Natural killer cell (primary cell): ENCODE measurements at regions not wholly inside any gene's neighbourhood (a gene's known extent, or its start where the extent isn't known, plus 50 kb on each side); places are given as distances from the start of the nearest gene placed in this dataset.

ENCODE experiments used
- ATAC-seq, 3 donors: fragments of 150-1000 bp in 2 of 3; fragments of 200-7000 bp in 1 of 3; cut with Tn5 transposase; 1 replicate in 1 of 3; 2 replicates in 2 of 3; pipeline ENCODE4 v1.10.0; 2021; ENCODE audit warnings: mild to moderate bottlenecking in 2 of 3, moderate library complexity in 2 of 3
- DNase-seq, 2 donors: peaks; one replicate each; pipeline versions ENCODE4 v3.0.0 to v3.0.0-alpha.2; 2013 to 2021; ENCODE audit warnings: mixed read lengths in 1 of 2
- H3K27ac ChIP-seq: one replicate; pipeline ENCODE4 v1.5.1; 2013; ENCODE audit warnings: mild to moderate bottlenecking, low read length
- H3K27me3 ChIP-seq: one replicate; pipeline ENCODE4 v1.6.1; 2013; ENCODE audit warnings: low read length; ENCODE audit not compliant: control insufficient read depth, insufficient read depth
- H3K36me3 ChIP-seq: one replicate; pipeline ENCODE4 v1.6.1; 2013; ENCODE audit warnings: low read length; ENCODE audit not compliant: control insufficient read depth, insufficient read depth
- H3K4me1 ChIP-seq: one replicate; pipeline ENCODE4 v1.6.1; 2013; ENCODE audit warnings: low read length; ENCODE audit not compliant: control insufficient read depth, insufficient read depth
- H3K4me3 ChIP-seq: one replicate; pipeline ENCODE4 v1.5.1; 2013; ENCODE audit warnings: low read length
- H3K9me3 ChIP-seq: one replicate; pipeline ENCODE4 v1.6.1; 2013; ENCODE audit warnings: low read length; ENCODE audit not compliant: control insufficient read depth, insufficient read depth
- H3K27ac Mint-ChIP-seq, 2 donors: one replicate each; pipeline ENCODE4 v1.8.0; 2022; ENCODE audit warnings: mild to moderate bottlenecking in 2 of 2, mixed read lengths in 2 of 2, moderate library complexity in 1 of 2
- H3K27me3 Mint-ChIP-seq, 2 donors: one replicate each; pipeline ENCODE4 v1.8.0; 2022; ENCODE audit warnings: low read depth in 2 of 2, mixed read lengths in 2 of 2
- H3K36me3 Mint-ChIP-seq: one replicate; pipeline ENCODE4 v1.8.0; 2022; ENCODE audit warnings: mixed read lengths
- H3K4me1 Mint-ChIP-seq, 2 donors: one replicate each; pipeline ENCODE4 v1.8.0; 2022; ENCODE audit warnings: mixed read lengths in 2 of 2
- H3K4me3 Mint-ChIP-seq: one replicate; pipeline ENCODE4 v1.8.0; 2022; ENCODE audit warnings: mild to moderate bottlenecking, moderate library complexity, mixed read lengths
- H3K9me3 Mint-ChIP-seq, 2 donors: one replicate each; pipeline ENCODE4 v1.8.0; 2022; ENCODE audit warnings: mixed read lengths in 2 of 2
- WGBS: methylation state at CpG from one replicate; pipeline ENCODE4 v1.1.7; 2013; ENCODE audit warnings: missing lambda C conversion rate; ENCODE audit not compliant: insufficient coverage; 5-methylcytosine and 5-hydroxymethylcytosine counted together
- intact Hi-C: fragments of 100-400 bp; cut with micrococcal nuclease; formaldehyde crosslinking; loops from one replicate; pipeline ENCODE4 v1.14.2; 2022
- TF ChIP-seq, protein P1 (sequence below): fragments of 200-600 bp; IDR thresholded peaks from one replicate; pipeline ENCODE4 v1.8.0; 2022; ENCODE audit warnings: antibody characterized with exemption

DNA sequence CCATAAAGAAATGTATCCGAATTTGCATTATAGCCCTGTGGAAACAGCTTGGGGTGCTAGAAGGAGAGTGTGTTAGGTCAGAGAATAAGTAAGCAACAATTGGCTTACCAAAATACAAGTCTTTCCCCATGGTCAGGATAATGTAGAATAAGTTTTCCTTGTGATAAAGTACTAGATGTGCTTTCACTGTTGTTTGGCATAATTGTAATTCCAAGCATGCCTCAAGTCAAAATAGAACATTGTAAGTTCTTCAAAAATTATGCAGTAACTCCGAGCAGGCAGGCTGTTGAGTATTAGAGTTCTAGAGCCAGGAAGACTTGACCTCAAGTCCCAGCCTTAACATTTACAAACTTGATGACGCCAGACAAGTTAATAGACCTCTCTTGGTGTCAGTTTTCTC, 242.0 kb downstream of the TUSC7 start:
- Mint-ChIP-seq H3K9me3 (peaks cover 7 to 12% of the 10 kb centered on the region in 2 donors), H3K27ac (no peak overlapping the region), H3K4me3 (no peak overlapping the region), H3K4me1 (no peaks in the 10 kb centered on the region), H3K36me3 (no peaks in the 10 kb centered on the region), H3K27me3 (no peaks in the 10 kb centered on the region)
- H3K4me3 ChIP-seq: no peak overlapping the region
- TF ChIP-seq, protein P1, sequence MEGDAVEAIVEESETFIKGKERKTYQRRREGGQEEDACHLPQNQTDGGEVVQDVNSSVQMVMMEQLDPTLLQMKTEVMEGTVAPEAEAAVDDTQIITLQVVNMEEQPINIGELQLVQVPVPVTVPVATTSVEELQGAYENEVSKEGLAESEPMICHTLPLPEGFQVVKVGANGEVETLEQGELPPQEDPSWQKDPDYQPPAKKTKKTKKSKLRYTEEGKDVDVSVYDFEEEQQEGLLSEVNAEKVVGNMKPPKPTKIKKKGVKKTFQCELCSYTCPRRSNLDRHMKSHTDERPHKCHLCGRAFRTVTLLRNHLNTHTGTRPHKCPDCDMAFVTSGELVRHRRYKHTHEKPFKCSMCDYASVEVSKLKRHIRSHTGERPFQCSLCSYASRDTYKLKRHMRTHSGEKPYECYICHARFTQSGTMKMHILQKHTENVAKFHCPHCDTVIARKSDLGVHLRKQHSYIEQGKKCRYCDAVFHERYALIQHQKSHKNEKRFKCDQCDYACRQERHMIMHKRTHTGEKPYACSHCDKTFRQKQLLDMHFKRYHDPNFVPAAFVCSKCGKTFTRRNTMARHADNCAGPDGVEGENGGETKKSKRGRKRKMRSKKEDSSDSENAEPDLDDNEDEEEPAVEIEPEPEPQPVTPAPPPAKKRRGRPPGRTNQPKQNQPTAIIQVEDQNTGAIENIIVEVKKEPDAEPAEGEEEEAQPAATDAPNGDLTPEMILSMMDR: no peak
- H3K27me3 ChIP-seq: no peaks in the 10 kb centered on the region
- intact Hi-C loops: no loop called here
- no peaks in the 10 kb centered on the region for H3K9me3 ChIP-seq
- H3K27ac ChIP-seq: no peak overlapping the region
- ATAC-seq: no peak
- no peaks in the 10 kb centered on the region for H3K36me3 ChIP-seq
- H3K4me1 ChIP-seq: no peaks in the 10 kb centered on the region
- WGBS: 90% methylated on average over 2 of the region's 3 CpGs
- no peak for DNase-seq

- intact Hi-C loops: no loop called here
- no peak for DNase-seq
- no peaks in the 10 kb centered on the region for H3K36me3 ChIP-seq
- no peaks in the 10 kb centered on the region for H3K9me3 ChIP-seq
- peaks cover 14 to 17% of the 10 kb centered on the region in 2 donors for H3K9me3 Mint-ChIP-seq
- 81% methylated on average over 3 of the region's 3 CpGs for WGBS
- no peaks in the 10 kb centered on the region for H3K4me1 Mint-ChIP-seq
- H3K27ac ChIP-seq: no peak overlapping the region
- H3K4me1 ChIP-seq: no peaks in the 10 kb centered on the region
- no peaks in the 10 kb centered on the region for H3K36me3 Mint-ChIP-seq
- H3K4me3 ChIP-seq: no peak overlapping the region
- H3K27me3 Mint-ChIP-seq: no peaks in the 10 kb centered on the region
- no peak for ATAC-seq
- H3K4me3 Mint-ChIP-seq: no peak overlapping the region
- no peaks in the 10 kb centered on the region for H3K27me3 ChIP-seq
- TF ChIP-seq, protein P1: no peak
- no peak overlapping the region for H3K27ac Mint-ChIP-seq
Measured at GRCh38 chr3:116958291-116958690, 248.7 kb downstream of the TUSC7 start.

DNA sequence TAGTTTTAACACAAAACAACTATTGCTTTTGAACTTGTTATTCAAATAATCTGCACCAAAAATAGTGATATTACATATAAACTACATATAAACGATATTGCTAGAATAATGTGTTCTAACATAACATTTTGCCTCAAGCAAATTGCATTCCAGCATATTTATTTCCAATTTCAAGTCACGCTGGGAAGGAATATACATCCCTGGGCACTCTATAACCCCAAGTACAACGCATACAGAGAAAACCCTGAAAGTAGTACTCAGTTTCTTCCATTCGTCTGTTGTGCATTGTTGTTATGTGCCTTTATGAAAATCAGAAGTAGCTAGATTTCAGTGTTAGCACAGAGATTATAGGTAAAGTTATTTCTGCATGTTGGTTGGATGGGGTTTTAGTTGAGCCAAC, 251.5 kb downstream of the TUSC7 start:
- Mint-ChIP-seq H3K4me1 (no peaks in the 10 kb centered on the region), H3K27ac (no peak overlapping the region), H3K9me3 (peaks cover 8 to 15% of the 10 kb centered on the region in 2 donors), H3K4me3 (no peak overlapping the region), H3K36me3 (no peaks in the 10 kb centered on the region), H3K27me3 (no peaks in the 10 kb centered on the region)
- 87% methylated on average over 4 of the region's 4 CpGs for WGBS
- Histone ChIP-seq H3K27ac (no peak overlapping the region), H3K4me1 (no peaks in the 10 kb centered on the region), H3K27me3 (no peaks in the 10 kb centered on the region), H3K4me3 (no peak overlapping the region), H3K36me3 (no peaks in the 10 kb centered on the region), H3K9me3 (no peaks in the 10 kb centered on the region)
- no peak for DNase-seq
- intact Hi-C loops: no loop called here
- TF ChIP-seq, protein P1: no peak
- ATAC-seq: no peak

- no peak for ATAC-seq
Measured at GRCh38 chr3:116963802-116964201, 254.2 kb downstream of the TUSC7 start.

More at GRCh38 chr3:116963802-116964201, 254.2 kb downstream of the TUSC7 start:
- no peak overlapping the region for H3K27ac Mint-ChIP-seq
- no peaks in the 10 kb centered on the region for H3K27me3 Mint-ChIP-seq
- Histone ChIP-seq H3K4me3 (no peak overlapping the region), H3K9me3 (no peaks in the 10 kb centered on the region), H3K4me1 (no peaks in the 10 kb centered on the region), H3K27me3 (no peaks in the 10 kb centered on the region), H3K36me3 (no peaks in the 10 kb centered on the region), H3K27ac (no peak overlapping the region)
- no peak for DNase-seq
- H3K9me3 Mint-ChIP-seq: peaks cover 7 to 14% of the 10 kb centered on the region in 2 donors
- no CpG with 5 or more reads among the region's 3 CpGs for WGBS
- H3K4me3 Mint-ChIP-seq: no peak overlapping the region
- H3K4me1 Mint-ChIP-seq: no peaks in the 10 kb centered on the region
- H3K36me3 Mint-ChIP-seq: no peaks in the 10 kb centered on the region
- TF ChIP-seq, protein P1: no peak
- intact Hi-C loops: no loop called here
